ENCODE measurements at regions not wholly inside any gene's neighbourhood (a gene's known extent, or its start where the extent isn't known, plus 50 kb on each side); places are given as distances from the start of the nearest gene placed in this dataset.

DNA sequence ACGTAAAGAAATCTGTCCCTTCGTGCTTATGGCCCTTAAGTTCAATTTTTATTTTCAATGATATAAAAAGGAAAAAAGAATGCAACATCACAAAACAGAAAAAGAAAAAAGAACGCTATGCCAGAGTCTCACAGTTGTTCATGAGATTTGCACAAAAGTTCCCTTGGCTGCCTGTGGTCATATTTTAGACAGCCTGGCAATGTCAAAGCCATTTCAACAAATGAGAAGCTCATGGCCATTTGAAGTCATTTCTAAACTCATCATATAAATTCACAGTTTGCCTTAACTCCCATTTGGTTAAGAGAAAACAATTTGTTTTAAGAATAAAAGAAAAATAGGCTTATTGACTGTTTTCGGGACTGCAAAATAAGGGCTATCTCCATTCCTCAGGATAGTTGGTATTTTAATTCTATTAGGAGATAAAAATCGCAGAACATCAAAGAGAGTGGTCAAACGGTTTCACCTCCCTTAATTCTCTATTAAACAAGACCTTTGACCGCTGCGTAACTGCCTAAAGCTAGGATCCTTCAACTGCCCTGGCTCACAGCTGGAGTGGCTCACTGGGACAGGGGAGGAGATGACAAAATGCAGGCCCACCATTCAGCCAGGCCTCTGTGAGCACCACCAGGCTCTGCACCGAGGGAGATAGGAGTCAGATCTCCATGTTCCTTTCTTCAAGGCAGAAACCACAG, 119.2 kb upstream of the DAAM1 start:
- Histone ChIP-seq H3K79me2 (replicated peaks; ENCODE audit: insufficient read depth, low read length) (no peaks in the 10 kb centered on the region), H3F3A (ENCODE audit: insufficient read depth, low read length, poor library complexity, severe bottlenecking) (no peaks in the 10 kb centered on the region), H4K20me1 (ENCODE audit: insufficient read depth) (no peaks in the 10 kb centered on the region), H2AFZ (ENCODE audit: low read depth, low read length) (no peak overlapping the region), H3K27ac (ENCODE audit: low read length) (no peak overlapping the region), H3K27me3 (ENCODE audit: insufficient read depth, low read depth, low read length) (no peaks in the 10 kb centered on the region), H3K9me2 (ENCODE audit: insufficient read depth, low read length) (no peaks in the 10 kb centered on the region), H3K36me3 (ENCODE audit: insufficient read depth, low read length) (no peaks in the 10 kb centered on the region), H3K9ac (ENCODE audit: low read length) (no peak overlapping the region), H3K4me2 (ENCODE audit: low read length) (no peak overlapping the region), H3K4me3 (ENCODE audit: low read length) (no peak overlapping the region), H3K9me3 (ENCODE audit: low read length) (no peaks in the 10 kb centered on the region)
- TF ChIP-seq EZH2 (IDR thresholded peaks at IDR 0.05; ENCODE audit: borderline replicate concordance, insufficient read depth, low read length, poor library complexity, severe bottlenecking) (no peak), TAF1 (IDR thresholded peaks at IDR 0.05; ENCODE audit: low read depth) (no peak), SMC3 (conservative IDR thresholded peaks at IDR 0.05; ENCODE audit: poor library complexity) (no peak), MXI1 (conservative IDR thresholded peaks at IDR 0.05; ENCODE audit: poor library complexity, severe bottlenecking) (no peak)
- TF ChIP-seq, protein P1, sequence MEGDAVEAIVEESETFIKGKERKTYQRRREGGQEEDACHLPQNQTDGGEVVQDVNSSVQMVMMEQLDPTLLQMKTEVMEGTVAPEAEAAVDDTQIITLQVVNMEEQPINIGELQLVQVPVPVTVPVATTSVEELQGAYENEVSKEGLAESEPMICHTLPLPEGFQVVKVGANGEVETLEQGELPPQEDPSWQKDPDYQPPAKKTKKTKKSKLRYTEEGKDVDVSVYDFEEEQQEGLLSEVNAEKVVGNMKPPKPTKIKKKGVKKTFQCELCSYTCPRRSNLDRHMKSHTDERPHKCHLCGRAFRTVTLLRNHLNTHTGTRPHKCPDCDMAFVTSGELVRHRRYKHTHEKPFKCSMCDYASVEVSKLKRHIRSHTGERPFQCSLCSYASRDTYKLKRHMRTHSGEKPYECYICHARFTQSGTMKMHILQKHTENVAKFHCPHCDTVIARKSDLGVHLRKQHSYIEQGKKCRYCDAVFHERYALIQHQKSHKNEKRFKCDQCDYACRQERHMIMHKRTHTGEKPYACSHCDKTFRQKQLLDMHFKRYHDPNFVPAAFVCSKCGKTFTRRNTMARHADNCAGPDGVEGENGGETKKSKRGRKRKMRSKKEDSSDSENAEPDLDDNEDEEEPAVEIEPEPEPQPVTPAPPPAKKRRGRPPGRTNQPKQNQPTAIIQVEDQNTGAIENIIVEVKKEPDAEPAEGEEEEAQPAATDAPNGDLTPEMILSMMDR (IDR thresholded peaks at IDR 0.05; ENCODE audit: poor library complexity, severe bottlenecking) = no peak

DNA sequence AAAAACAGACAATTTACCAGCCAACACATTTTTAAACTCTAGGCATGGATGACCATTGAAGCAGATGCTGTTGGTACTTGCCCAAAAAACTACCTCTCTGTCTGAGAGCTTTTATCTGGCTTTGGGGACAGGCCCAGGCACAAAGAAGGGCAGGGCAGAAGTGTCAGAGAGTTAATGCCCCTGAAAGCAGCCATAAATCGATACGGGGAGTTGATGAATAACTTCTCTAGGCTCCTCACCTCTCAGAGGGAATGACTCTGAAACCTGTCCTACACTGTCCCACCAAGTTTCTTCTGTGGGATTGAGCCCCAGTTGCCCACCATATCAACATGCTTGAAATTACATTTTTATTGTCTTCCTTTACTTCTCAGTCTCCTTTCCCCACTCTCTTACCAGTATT, 113.0 kb upstream of the DAAM1 start:
- Histone ChIP-seq H3F3A (ENCODE audit: insufficient read depth, low read length, poor library complexity, severe bottlenecking) (no peaks in the 10 kb centered on the region), H3K9ac (ENCODE audit: low read length) (no peak overlapping the region), H3K9me2 (ENCODE audit: insufficient read depth, low read length) (no peaks in the 10 kb centered on the region), H2AFZ (ENCODE audit: low read depth, low read length) (no peak overlapping the region), H3K27me3 (ENCODE audit: insufficient read depth, low read depth, low read length) (no peaks in the 10 kb centered on the region), H3K36me3 (ENCODE audit: insufficient read depth, low read length) (no peaks in the 10 kb centered on the region), H3K4me3 (ENCODE audit: low read length) (no peak overlapping the region), H3K4me2 (ENCODE audit: low read length) (no peak overlapping the region), H3K9me3 (ENCODE audit: low read length) (no peaks in the 10 kb centered on the region), H3K79me2 (replicated peaks; ENCODE audit: insufficient read depth, low read length) (no peaks in the 10 kb centered on the region), H4K20me1 (ENCODE audit: insufficient read depth) (no peaks in the 10 kb centered on the region), H3K27ac (ENCODE audit: low read length) (no peak overlapping the region)
- TF ChIP-seq MXI1 (conservative IDR thresholded peaks at IDR 0.05; ENCODE audit: poor library complexity, severe bottlenecking) (no peak), RAD21 (conservative IDR thresholded peaks at IDR 0.05) (no peak), EP300 (conservative IDR thresholded peaks at IDR 0.05; ENCODE audit: poor library complexity, severe bottlenecking) (no peak), POLR2AphosphoS5 (IDR thresholded peaks at IDR 0.05) (no peak), TAF1 (IDR thresholded peaks at IDR 0.05; ENCODE audit: low read depth) (no peak), EZH2 (IDR thresholded peaks at IDR 0.05; ENCODE audit: borderline replicate concordance, insufficient read depth, low read length, poor library complexity, severe bottlenecking) (no peak), SMC3 (conservative IDR thresholded peaks at IDR 0.05; ENCODE audit: poor library complexity) (no peak)
- TF ChIP-seq, protein P2, sequence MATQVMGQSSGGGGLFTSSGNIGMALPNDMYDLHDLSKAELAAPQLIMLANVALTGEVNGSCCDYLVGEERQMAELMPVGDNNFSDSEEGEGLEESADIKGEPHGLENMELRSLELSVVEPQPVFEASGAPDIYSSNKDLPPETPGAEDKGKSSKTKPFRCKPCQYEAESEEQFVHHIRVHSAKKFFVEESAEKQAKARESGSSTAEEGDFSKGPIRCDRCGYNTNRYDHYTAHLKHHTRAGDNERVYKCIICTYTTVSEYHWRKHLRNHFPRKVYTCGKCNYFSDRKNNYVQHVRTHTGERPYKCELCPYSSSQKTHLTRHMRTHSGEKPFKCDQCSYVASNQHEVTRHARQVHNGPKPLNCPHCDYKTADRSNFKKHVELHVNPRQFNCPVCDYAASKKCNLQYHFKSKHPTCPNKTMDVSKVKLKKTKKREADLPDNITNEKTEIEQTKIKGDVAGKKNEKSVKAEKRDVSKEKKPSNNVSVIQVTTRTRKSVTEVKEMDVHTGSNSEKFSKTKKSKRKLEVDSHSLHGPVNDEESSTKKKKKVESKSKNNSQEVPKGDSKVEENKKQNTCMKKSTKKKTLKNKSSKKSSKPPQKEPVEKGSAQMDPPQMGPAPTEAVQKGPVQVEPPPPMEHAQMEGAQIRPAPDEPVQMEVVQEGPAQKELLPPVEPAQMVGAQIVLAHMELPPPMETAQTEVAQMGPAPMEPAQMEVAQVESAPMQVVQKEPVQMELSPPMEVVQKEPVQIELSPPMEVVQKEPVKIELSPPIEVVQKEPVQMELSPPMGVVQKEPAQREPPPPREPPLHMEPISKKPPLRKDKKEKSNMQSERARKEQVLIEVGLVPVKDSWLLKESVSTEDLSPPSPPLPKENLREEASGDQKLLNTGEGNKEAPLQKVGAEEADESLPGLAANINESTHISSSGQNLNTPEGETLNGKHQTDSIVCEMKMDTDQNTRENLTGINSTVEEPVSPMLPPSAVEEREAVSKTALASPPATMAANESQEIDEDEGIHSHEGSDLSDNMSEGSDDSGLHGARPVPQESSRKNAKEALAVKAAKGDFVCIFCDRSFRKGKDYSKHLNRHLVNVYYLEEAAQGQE (IDR thresholded peaks at IDR 0.05; ENCODE audit: borderline replicate concordance) = no peak
- TF ChIP-seq, protein P1 (IDR thresholded peaks at IDR 0.05; ENCODE audit: poor library complexity, severe bottlenecking) = no peak
